Ectodermal cell (in vitro differentiated cells): ENCODE measurements at regions not wholly inside any gene's neighbourhood (a gene's known extent, or its start where the extent isn't known, plus 50 kb on each side); places are given as distances from the start of the nearest gene placed in this dataset.

Experiments
- H3K27ac ChIP-seq: 2 replicates; pipeline ENCODE4 v1.7.0; 2013; ENCODE audit warnings: mild to moderate bottlenecking, low read depth, low read length; ENCODE audit not compliant: insufficient read depth, poor library complexity, severe bottlenecking
- H3K27me3 ChIP-seq: 2 replicates; pipeline ENCODE4 v1.7.0; 2013; ENCODE audit warnings: mild to moderate bottlenecking, low read length; ENCODE audit not compliant: insufficient read depth, control insufficient read depth, poor library complexity, severe bottlenecking
- H3K36me3 ChIP-seq: one replicate; pipeline ENCODE4 v1.7.0; 2013; ENCODE audit warnings: low read length; ENCODE audit not compliant: control insufficient read depth, insufficient read depth
- H3K4me1 ChIP-seq: one replicate; pipeline ENCODE4 v1.7.0; 2013; ENCODE audit warnings: low read length; ENCODE audit not compliant: control insufficient read depth, insufficient read depth
- H3K4me3 ChIP-seq: 2 replicates; pipeline ENCODE4 v1.7.0; 2013; ENCODE audit warnings: low read depth, low read length, control low read depth; ENCODE audit not compliant: insufficient read depth
- H3K9me3 ChIP-seq: 2 replicates; pipeline ENCODE4 v1.7.0; 2013; ENCODE audit warnings: mild to moderate bottlenecking, low read length, moderate library complexity; ENCODE audit not compliant: control insufficient read depth
- WGBS, 2 experiments: methylation state at CpG; one replicate each; pipeline ENCODE4 v1.1.7; 2013; ENCODE audit warnings: missing lambda C conversion rate in 2 of 2; 5-methylcytosine and 5-hydroxymethylcytosine counted together

DNA sequence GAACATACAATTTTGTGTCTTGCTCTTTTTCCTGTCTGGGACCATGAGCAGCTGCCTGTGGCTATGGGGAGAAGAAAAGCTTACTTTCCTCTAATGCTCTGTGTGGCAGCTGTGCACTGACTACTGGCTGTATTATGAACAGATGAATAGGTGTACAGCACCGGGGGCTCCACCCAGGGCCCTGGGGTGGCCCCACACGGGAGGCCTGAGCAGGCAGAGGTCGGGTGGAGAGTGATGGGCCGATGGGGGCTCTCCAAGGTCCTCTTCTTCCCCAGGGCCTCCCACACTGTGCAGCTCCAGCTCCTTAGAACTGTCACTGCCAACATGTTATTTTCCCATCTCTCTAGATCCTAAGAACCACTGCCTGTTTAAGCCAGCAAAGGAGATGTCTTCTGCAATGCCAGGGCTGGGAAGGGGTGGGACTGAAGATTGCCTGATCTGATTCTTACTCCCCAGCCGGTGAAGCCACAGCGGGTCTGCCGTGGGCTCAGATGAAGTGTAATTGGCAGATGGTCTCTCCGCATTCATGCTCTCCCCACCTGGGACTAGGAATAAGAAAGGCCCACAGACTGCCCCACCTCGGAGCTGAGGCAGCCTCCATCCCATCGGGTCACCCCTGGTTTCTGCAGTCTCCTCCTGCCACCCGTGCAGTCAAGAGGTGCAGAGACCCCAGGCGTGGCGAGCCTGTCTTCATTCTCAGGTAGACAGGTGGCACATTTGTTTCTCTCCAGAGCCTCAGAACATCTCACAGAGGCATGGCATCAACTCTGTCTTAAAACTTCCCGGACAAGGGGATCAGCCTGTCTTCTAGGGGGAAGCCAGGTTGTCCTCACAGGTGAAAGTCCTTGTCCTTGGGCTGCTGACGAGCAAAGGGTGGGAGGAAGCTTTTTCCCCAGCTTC lies 186.5 kb upstream of the GALNT2 start:
- Histone ChIP-seq H3K27me3 (no peaks in the 10 kb centered on the region), H3K36me3 (no peaks in the 10 kb centered on the region), H3K27ac (no peak overlapping the region), H3K9me3 (no peaks in the 10 kb centered on the region), H3K4me3 (no peak overlapping the region), H3K4me1 (no peaks in the 10 kb centered on the region)
- WGBS, 2 experiments = 94% methylated on average over 15 of the region's 15 CpGs

DNA sequence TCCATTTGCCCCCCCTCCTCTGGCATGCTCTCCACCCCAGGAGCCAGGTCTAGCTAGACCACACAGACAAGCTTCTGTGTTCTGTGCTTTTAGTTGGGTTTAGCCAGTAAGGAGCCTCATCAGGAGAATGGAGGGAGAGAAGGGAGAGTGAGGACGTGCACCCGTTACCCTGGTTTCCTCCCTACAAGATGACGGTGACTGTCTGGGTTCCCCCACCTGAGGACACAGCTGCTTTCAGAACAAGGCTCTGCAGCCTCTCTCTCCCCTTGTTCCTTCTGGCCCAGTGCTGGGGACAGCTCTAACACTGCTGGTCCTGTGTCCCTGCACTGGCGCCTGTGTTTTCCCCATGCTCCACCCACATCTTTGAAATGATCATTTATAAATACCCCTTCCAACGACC lies 184.4 kb upstream of the GALNT2 start:
- Histone ChIP-seq H3K27ac (no peak overlapping the region), H3K27me3 (no peaks in the 10 kb centered on the region)
- WGBS, 2 experiments = 80 to 82% methylated on average over 5 of the region's 5 CpGs

DNA sequence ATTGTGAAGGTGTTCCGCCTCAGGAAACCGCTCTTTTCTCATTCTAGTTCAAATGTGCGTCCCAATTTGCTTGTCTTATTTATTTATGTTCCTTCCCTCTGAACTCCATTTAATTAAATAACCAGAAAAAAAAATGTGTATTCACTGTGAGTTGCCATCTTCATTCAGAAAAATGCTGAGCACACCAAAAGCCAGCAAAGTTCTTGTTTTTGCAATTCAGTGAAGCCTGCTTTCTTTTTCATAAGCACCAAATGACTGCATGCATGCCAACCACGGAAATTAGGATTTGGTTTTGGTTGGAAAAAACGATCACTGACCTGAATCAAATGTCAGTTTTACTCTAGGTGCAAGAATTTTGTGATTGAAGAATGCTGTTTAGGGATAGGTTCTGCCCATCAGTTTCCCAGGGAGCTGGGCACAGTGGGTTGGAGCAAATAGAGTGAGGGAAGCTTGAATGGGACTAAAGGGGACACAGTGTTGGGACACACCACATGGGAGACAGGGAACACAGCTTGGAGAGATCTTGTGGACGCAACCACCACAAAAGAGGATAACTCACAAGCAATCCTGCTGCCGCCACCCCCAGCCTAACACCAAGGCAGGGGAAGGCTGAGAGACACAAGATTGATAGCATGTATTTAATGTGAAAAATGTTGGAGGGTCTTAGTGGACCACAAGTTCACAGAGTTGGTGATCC lies 183.4 kb upstream of the GALNT2 start:
- no peaks in the 10 kb centered on the region for H3K27me3 ChIP-seq
- H3K36me3 ChIP-seq = no peaks in the 10 kb centered on the region
- no peak overlapping the region for H3K27ac ChIP-seq
- no peaks in the 10 kb centered on the region for H3K4me1 ChIP-seq
- H3K9me3 ChIP-seq = no peaks in the 10 kb centered on the region
- H3K4me3 ChIP-seq = no peak overlapping the region
- 92 to 93% methylated on average over 7 of the region's 7 CpGs for WGBS, 2 experiments

More for the DNA sequence above, 184.4 kb upstream of the GALNT2 start:
- no peaks in the 10 kb centered on the region for H3K36me3 ChIP-seq
- no peak overlapping the region for H3K4me3 ChIP-seq
- H3K4me1 ChIP-seq = no peaks in the 10 kb centered on the region
- no peaks in the 10 kb centered on the region for H3K9me3 ChIP-seq

GRCh38 chr1:229884765-229885164 lies 182.3 kb upstream of the GALNT2 start:
- WGBS, 2 experiments = 84 to 87% methylated on average over 4 of the region's 4 CpGs

GRCh38 chr1:229885568-229886495 lies 181.2 kb upstream of the GALNT2 start:
- whole genome bisulfite sequencing, 2 experiments = 89 to 90% methylated on average over 12 of the region's 12 CpGs
- no peaks in the 10 kb centered on the region for H3K9me3 ChIP-seq
- H3K4me3 ChIP-seq = no peak overlapping the region

More at GRCh38 chr1:229884765-229885164, 182.3 kb upstream of the GALNT2 start:
- H3K4me3 ChIP-seq = no peak overlapping the region
- H3K36me3 ChIP-seq = no peaks in the 10 kb centered on the region
- H3K27me3 ChIP-seq = no peaks in the 10 kb centered on the region
- no peaks in the 10 kb centered on the region for H3K4me1 ChIP-seq
- H3K27ac ChIP-seq = no peak overlapping the region
- H3K9me3 ChIP-seq = no peaks in the 10 kb centered on the region

GRCh38 chr1:229886636-229887035 lies 180.4 kb upstream of the GALNT2 start:
- H3K27ac ChIP-seq = no peak overlapping the region
- no peaks in the 10 kb centered on the region for H3K27me3 ChIP-seq
- no peaks in the 10 kb centered on the region for H3K9me3 ChIP-seq
- 93 to 96% methylated on average over 8 of the region's 8 CpGs for WGBS, 2 experiments
- no peaks in the 10 kb centered on the region for H3K4me1 ChIP-seq
- no peaks in the 10 kb centered on the region for H3K36me3 ChIP-seq
- no peak overlapping the region for H3K4me3 ChIP-seq

More at GRCh38 chr1:229885568-229886495, 181.2 kb upstream of the GALNT2 start:
- H3K4me1 ChIP-seq = no peaks in the 10 kb centered on the region
- H3K27me3 ChIP-seq = no peaks in the 10 kb centered on the region
- no peak overlapping the region for H3K27ac ChIP-seq
- no peaks in the 10 kb centered on the region for H3K36me3 ChIP-seq

DNA sequence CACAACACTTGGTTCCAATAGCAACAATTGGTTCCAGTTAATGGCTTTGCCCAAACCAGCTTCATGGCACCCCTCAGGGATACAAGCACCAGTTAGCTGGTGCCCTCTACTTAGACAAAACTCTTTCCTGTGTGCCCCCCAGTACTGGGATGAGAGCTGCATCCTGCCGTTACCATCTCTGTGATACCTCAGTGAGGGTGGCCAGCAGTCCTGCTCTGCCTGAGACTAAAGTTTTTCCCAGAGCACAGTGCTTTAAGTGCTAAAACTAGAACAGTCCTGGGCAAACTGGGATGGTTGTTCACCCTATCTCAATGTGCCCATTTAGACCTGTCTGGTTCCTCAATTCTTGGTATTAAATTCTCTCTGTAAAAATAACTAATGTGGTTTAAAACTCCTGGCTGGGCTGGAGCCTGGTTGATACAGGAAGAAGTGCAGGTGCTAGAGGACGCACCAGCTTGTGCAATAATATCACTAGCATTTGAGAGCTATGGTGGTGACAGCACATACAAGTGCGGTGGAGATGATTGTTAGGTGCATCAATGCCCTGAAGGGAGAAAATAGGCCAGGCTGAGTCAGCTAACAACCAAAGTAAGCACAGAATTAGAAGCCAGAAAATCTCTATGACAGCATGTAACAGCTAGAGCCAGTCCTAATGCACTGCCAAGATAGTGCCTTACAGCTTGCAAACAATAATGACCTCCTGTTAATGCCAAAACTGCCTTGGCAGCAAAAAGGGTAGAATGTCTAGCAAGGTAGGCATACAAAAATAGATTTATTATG lies 179.8 kb upstream of the GALNT2 start:
- Histone ChIP-seq H3K4me3 (no peak overlapping the region), H3K27ac (no peak overlapping the region), H3K9me3 (no peaks in the 10 kb centered on the region), H3K36me3 (no peaks in the 10 kb centered on the region), H3K4me1 (no peaks in the 10 kb centered on the region), H3K27me3 (no peaks in the 10 kb centered on the region)
- 96 to 97% methylated on average over 3 of the region's 3 CpGs for WGBS, 2 experiments

DNA sequence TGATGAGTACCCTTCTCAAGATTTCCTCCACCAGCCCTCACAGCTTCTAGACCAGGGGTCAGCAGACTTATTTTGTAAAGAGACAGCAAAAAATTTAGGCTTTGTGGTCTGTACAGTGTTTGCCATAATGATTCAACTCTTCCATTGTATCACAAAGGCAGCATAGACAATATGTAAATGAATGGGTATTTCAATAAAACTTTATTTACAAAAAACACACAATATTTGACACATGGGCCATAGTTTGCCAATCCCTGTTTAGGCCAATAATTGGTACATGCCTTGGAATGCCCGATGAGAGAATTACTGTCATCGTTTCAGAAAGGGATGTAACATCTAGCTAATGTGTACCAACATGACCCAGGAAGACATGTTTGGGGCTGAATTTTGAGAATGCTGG lies 178.9 kb upstream of the GALNT2 start:
- Histone ChIP-seq H3K27ac (no peak overlapping the region), H3K4me3 (no peak overlapping the region), H3K36me3 (no peaks in the 10 kb centered on the region), H3K27me3 (no peaks in the 10 kb centered on the region), H3K9me3 (no peaks in the 10 kb centered on the region), H3K4me1 (no peaks in the 10 kb centered on the region)
- WGBS, 2 experiments = 94 to 97% methylated on average over 2 of the region's 2 CpGs

DNA sequence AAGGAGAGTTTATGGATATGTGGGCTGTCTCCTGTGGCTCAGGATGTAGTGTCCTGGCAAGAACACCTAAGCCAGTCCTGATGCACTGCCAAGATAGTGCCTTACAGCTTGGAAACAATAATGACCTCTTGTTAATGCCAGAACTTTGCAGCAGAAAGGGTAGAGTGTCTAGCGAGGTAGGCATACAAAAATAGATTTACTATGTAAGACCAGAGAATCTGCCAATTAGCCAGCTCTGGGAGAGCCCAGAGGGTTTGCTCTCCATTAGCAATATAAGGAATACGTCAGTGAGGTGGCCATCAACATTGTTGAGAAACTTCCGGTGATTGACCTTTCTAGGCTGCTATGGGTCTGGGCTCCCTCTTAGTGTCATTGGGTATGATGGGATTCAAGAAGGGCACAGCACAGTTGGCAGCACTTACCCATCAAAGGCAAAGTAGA lies 178.5 kb upstream of the GALNT2 start:
- Histone ChIP-seq H3K27ac (no peak overlapping the region), H3K9me3 (no peaks in the 10 kb centered on the region), H3K36me3 (no peaks in the 10 kb centered on the region), H3K4me1 (no peaks in the 10 kb centered on the region), H3K27me3 (no peaks in the 10 kb centered on the region), H3K4me3 (no peak overlapping the region)
- WGBS, 2 experiments = 94 to 95% methylated on average over 3 of the region's 3 CpGs
